HepG2 (cell line): ENCODE measurements at regions not wholly inside any gene's neighbourhood (a gene's known extent, or its start where the extent isn't known, plus 50 kb on each side); places are given as distances from the start of the nearest gene placed in this dataset.

ENCODE experiments used
- ATAC-seq: fragments of 200-7000 bp; cut with Tn5 transposase; 3 replicates; pipeline ENCODE4 v1.9.1; 2020; ENCODE audit warnings: mild to moderate bottlenecking, moderate library complexity
- BruUV-seq: library from RNA; stranded (reverse); fragments of 400-500 nt; replicated peaks from 2 replicates; lab custom pipeline; 2021; lab: Mats Ljungman, UMichigan
- CTCF ChIA-PET: fragments of 300-600 bp; formaldehyde crosslinking; extraction: SDS; loops from one replicate; lab custom pipeline; 2021; ENCODE audit warnings: low total read pairs, inconsistent platforms, low intra/inter-chr PET ratio; lab: Yijun Ruan, JAX
- POLR2A ChIA-PET: fragments of 350-600 bp; sonication (Branson Sonifier 250); formaldehyde crosslinking; loops from one replicate; lab custom pipeline; 2020; ENCODE audit warnings: antibody characterized with exemption, inconsistent platforms; lab: Yijun Ruan, JAX
- DNase-seq: peaks from one replicate; pipeline ENCODE4 v3.0.0-alpha.2; 2015; ENCODE audit warnings: low spot score
- FAIRE-seq: peaks from 3 replicates; lab custom pipeline; 2011; peaks lifted over from hg19 to GRCh38; lab: Jason Lieb, UNC
- H2AFZ ChIP-seq: one replicate; pipeline ENCODE4 v1.6.1; 2011; ENCODE audit warnings: low read length, inconsistent platforms
- H3K27ac ChIP-seq: fragments of 300-600 bp; 3 replicates; pipeline ENCODE4 v1.8.0; 2011; ENCODE audit warnings: mixed run types, mild to moderate bottlenecking, mixed read lengths, low read length, inconsistent platforms; ENCODE audit not compliant: insufficient read depth; ENCODE audit errors: extremely low read length
- H3K27me3 ChIP-seq, 2 experiments: fragments of 200-600 bp in 1 of 2; 2 replicates in 1 of 2; 3 replicates in 1 of 2; pipeline versions ENCODE4 v1.6.0 to v1.8.0; 2011; ENCODE audit warnings: low read length in 2 of 2, mild to moderate bottlenecking in 2 of 2, moderate library complexity in 2 of 2, inconsistent platforms in 1 of 2; ENCODE audit not compliant: insufficient read depth in 2 of 2, control insufficient read depth in 1 of 2
- H3K36me3 ChIP-seq, 2 experiments: fragments of 200-600 bp in 1 of 2; replicated peaks in 1 of 2; 2 replicates in 1 of 2; 3 replicates in 1 of 2; pipeline versions ENCODE4 v1.5.1 to v1.8.0; 2011; ENCODE audit warnings: low read length in 2 of 2, inconsistent platforms in 1 of 2; ENCODE audit not compliant: insufficient read depth in 2 of 2, control insufficient read depth in 1 of 2
- H3K4me1 ChIP-seq: 2 replicates; pipeline ENCODE4 v1.5.1; 2012; ENCODE audit warnings: low read length, inconsistent platforms; ENCODE audit not compliant: insufficient read depth
- H3K4me2 ChIP-seq: 2 replicates; pipeline ENCODE4 v1.6.0; 2011; ENCODE audit warnings: low read depth, low read length, inconsistent platforms
- H3K4me3 ChIP-seq, 3 experiments: fragments of 200-600 bp in 1 of 3; sonication (generic), shearing (Covaris generic) in 1 of 3; replicated peaks in 1 of 3; 2 replicates each; pipeline ENCODE4 v1.5.1; 2011 to 2016; ENCODE audit warnings: low read length in 3 of 3, inconsistent platforms in 2 of 3, low read depth in 2 of 3, mild to moderate bottlenecking in 2 of 3, control low read depth in 1 of 3, mixed read lengths in 1 of 3; ENCODE audit not compliant: insufficient read depth in 1 of 3
- H3K79me2 ChIP-seq: one replicate; pipeline ENCODE4 v1.6.1; 2011; ENCODE audit warnings: low read length, inconsistent platforms; ENCODE audit not compliant: insufficient read depth
- H3K9ac ChIP-seq: 2 replicates; pipeline ENCODE4 v1.6.0; 2011; ENCODE audit warnings: mild to moderate bottlenecking, low read depth, low read length, inconsistent platforms; ENCODE audit not compliant: insufficient read depth
- H3K9me3 ChIP-seq: 2 replicates; pipeline ENCODE4 v1.5.1; 2012; ENCODE audit warnings: mild to moderate bottlenecking, low read length
- H4K20me1 ChIP-seq: 2 replicates; pipeline ENCODE4 v1.6.0; 2011; ENCODE audit warnings: inconsistent platforms, mild to moderate bottlenecking, low read length, moderate library complexity; ENCODE audit not compliant: insufficient read depth
- ETV6 ChIP-seq: sonication (generic); formaldehyde crosslinking; conservative IDR thresholded peaks from 2 replicates; pipeline ENCODE4 v1.4.0; 2020; ENCODE audit warnings: missing genetic modification reagents
- MBD4 ChIP-seq: IDR thresholded peaks from 2 replicates; pipeline ENCODE4 v1.6.1; 2012; ENCODE audit warnings: low read length, inconsistent platforms, borderline replicate concordance
- POLR2AphosphoS5 ChIP-seq: IDR thresholded peaks from 2 replicates; pipeline ENCODE4 v1.6.1; 2012; ENCODE audit warnings: low read depth, low read length
- SOX5 ChIP-seq: IDR thresholded peaks from 2 replicates; pipeline ENCODE4 v1.6.1; 2016; ENCODE audit warnings: borderline replicate concordance
- SRF ChIP-seq: IDR thresholded peaks from 2 replicates; pipeline ENCODE4 v1.6.1; 2011; ENCODE audit warnings: mild to moderate bottlenecking, low read depth, low read length, moderate library complexity
- TCF7L2 ChIP-seq: IDR thresholded peaks from 2 replicates; pipeline ENCODE4 v1.6.1; 2011; ENCODE audit warnings: mild to moderate bottlenecking, low read depth, low read length, moderate library complexity
- TRIM24 ChIP-seq: sonication (generic); formaldehyde crosslinking; IDR thresholded peaks from 2 replicates; pipeline ENCODE4 v1.8.0; 2022; ENCODE audit warnings: mild to moderate bottlenecking, missing genetic modification reagents
- YY1 ChIP-seq: IDR thresholded peaks from 2 replicates; pipeline ENCODE4 v1.6.1; 2011; ENCODE audit warnings: low read length, low read depth, moderate library complexity, mild to moderate bottlenecking; ENCODE audit not compliant: insufficient read depth, insufficient replicate concordance
- ZNF234 ChIP-seq: sonication (generic); formaldehyde crosslinking; conservative IDR thresholded peaks from 2 replicates; pipeline ENCODE4 v1.5.1; 2020; ENCODE audit warnings: mild to moderate bottlenecking, missing genetic modification reagents
- ZNF3 ChIP-seq: IDR thresholded peaks from 2 replicates; pipeline ENCODE4 v1.7.0; 2017; ENCODE audit warnings: inconsistent platforms
- WGBS: methylation state at CpG from one replicate; pipeline ENCODE4 v1.1.6; 2017; ENCODE audit warnings: low lambda C conversion rate; 5-methylcytosine and 5-hydroxymethylcytosine counted together
- in situ Hi-C: cut with HindIII; loops from 2 replicates; pipeline ENCODE4 v1.10.0; 2017; ENCODE audit warnings: low pct_unique_long_range_greater_than_20kb; ENCODE audit not compliant: extremely low pct_ligation_motif_present
- intact Hi-C: fragments of 100-400 bp; cut with micrococcal nuclease; formaldehyde crosslinking; loops from one replicate; pipeline ENCODE4 v1.10.0; 2022; ENCODE audit not compliant: unreplicated experiment
- TF ChIP-seq, protein P1 (sequence below): sonication (generic); formaldehyde crosslinking; IDR thresholded peaks from 2 replicates; pipeline ENCODE4 v1.5.0; 2020; ENCODE audit warnings: mild to moderate bottlenecking, low read depth, missing genetic modification reagents, borderline replicate concordance
- TF ChIP-seq, protein P2 (sequence below): sonication (generic); formaldehyde crosslinking; IDR thresholded peaks from 2 replicates; pipeline ENCODE4 v1.4.0; 2020; ENCODE audit warnings: missing genetic modification reagents
- TF ChIP-seq, protein P3 (sequence below): sonication (generic); formaldehyde crosslinking; IDR thresholded peaks from 2 replicates; pipeline ENCODE4 v1.5.0; 2020; ENCODE audit warnings: missing genetic modification reagents
- TF ChIP-seq, protein P4 (sequence below): sonication (generic); formaldehyde crosslinking; conservative IDR thresholded peaks from 2 replicates; pipeline ENCODE4 v1.8.1; 2023; ENCODE audit warnings: missing genetic modification reagents

DNA sequence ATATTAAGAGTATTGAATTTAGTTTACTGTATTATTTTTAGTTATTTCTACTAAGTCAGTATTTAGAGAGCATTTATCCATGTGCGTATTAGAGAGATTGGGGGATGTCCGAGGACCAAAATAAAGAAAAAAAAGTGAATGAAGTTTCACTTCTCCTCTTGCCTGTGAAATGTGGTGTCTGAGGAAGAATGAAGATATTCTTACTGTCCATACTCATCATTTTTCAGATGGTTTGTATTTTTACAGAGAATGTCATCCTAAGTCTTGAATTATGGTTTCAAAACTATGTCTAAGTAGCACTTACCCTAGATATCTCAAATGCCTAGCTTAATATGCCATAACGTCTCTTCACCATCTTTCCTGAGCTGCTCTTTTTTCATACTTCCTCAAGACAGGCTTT lies 854.3 kb downstream of the C4orf33 start:
- CTCF ChIA-PET = no interaction called here
- H3K4me3 ChIP-seq = no peak overlapping the region
- WGBS = 52% methylated on average over 3 of the region's 3 CpGs
- no peak for TF ChIP-seq ZNF3 (CRISPR knock-in tag)
- TF ChIP-seq, protein P1, sequence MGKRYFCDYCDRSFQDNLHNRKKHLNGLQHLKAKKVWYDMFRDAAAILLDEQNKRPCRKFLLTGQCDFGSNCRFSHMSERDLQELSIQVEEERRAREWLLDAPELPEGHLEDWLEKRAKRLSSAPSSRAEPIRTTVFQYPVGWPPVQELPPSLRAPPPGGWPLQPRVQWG (CRISPR knock-in tag) = no peak
- no peak overlapping the region for H3K4me2 ChIP-seq
- ATAC-seq (no peak), DNase-seq (no peak), FAIRE-seq (no peak)
- H3K79me2 ChIP-seq = no peaks in the 10 kb centered on the region
- no peaks in the 10 kb centered on the region for H4K20me1 ChIP-seq
- H2AFZ ChIP-seq = no peak overlapping the region
- no peaks in the 10 kb centered on the region for H3K4me1 ChIP-seq
- H3K36me3 ChIP-seq = no peaks in the 10 kb centered on the region
- intact Hi-C loops (no loop called here), in situ Hi-C loops (no loop called here)
- no peaks in the 10 kb centered on the region for H3K27me3 ChIP-seq
- no peak overlapping the region for H3K9ac ChIP-seq
- no TSS peak for BruUV-seq
- POLR2A ChIA-PET = no interaction called here
- no peaks in the 10 kb centered on the region for H3K9me3 ChIP-seq
- H3K27ac ChIP-seq = no peak overlapping the region

DNA sequence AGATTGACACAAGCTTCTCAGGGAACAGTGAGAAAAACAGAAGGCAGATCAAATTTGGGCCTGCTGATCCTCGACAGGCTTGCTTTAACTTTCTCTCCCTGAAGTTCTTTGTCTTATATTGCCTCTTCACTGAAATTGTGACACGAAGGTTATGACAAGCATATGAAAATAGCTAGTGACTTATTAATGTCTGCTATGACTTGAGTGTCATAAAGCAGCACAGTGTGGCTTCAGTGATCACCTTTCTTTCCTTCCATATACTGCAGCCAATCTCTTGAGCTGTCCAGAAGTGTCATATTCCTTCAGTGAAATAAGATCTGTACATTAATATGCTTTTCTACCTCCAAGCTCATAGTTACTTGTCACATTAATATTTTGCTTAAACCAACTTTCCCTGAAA lies 870.2 kb downstream of the C4orf33 start:
- DNase-seq (no peak), ATAC-seq (no peak), FAIRE-seq (no peak)
- CTCF ChIA-PET = no interaction called here
- Histone ChIP-seq H3K27me3 (no peaks in the 10 kb centered on the region), H3K4me1 (no peaks in the 10 kb centered on the region), H3K9ac (no peak overlapping the region), H3K79me2 (no peaks in the 10 kb centered on the region), H4K20me1 (no peaks in the 10 kb centered on the region), H3K9me3 (no peaks in the 10 kb centered on the region), H2AFZ (peak overlapping the region; percentile 5), H3K36me3 (no peaks in the 10 kb centered on the region), H3K27ac (no peak overlapping the region), H3K4me2 (no peak overlapping the region), H3K4me3 (no peak overlapping the region)
- WGBS = 0% methylated on average over 2 of the region's 2 CpGs
- in situ Hi-C loops (no loop called here), intact Hi-C loops (no loop called here)
- POLR2A ChIA-PET = no interaction called here
- no peak for TF ChIP-seq TCF7L2
- TF ChIP-seq, protein P2, sequence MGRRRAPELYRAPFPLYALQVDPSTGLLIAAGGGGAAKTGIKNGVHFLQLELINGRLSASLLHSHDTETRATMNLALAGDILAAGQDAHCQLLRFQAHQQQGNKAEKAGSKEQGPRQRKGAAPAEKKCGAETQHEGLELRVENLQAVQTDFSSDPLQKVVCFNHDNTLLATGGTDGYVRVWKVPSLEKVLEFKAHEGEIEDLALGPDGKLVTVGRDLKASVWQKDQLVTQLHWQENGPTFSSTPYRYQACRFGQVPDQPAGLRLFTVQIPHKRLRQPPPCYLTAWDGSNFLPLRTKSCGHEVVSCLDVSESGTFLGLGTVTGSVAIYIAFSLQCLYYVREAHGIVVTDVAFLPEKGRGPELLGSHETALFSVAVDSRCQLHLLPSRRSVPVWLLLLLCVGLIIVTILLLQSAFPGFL (CRISPR knock-in tag) = no peak
- no peak for TF ChIP-seq MBD4
- TF ChIP-seq ZNF234 = no peak
- TF ChIP-seq SOX5 (CRISPR knock-in tag) = no peak
- no peak for TF ChIP-seq YY1
- TF ChIP-seq SRF = no peak
- TF ChIP-seq, protein P3, sequence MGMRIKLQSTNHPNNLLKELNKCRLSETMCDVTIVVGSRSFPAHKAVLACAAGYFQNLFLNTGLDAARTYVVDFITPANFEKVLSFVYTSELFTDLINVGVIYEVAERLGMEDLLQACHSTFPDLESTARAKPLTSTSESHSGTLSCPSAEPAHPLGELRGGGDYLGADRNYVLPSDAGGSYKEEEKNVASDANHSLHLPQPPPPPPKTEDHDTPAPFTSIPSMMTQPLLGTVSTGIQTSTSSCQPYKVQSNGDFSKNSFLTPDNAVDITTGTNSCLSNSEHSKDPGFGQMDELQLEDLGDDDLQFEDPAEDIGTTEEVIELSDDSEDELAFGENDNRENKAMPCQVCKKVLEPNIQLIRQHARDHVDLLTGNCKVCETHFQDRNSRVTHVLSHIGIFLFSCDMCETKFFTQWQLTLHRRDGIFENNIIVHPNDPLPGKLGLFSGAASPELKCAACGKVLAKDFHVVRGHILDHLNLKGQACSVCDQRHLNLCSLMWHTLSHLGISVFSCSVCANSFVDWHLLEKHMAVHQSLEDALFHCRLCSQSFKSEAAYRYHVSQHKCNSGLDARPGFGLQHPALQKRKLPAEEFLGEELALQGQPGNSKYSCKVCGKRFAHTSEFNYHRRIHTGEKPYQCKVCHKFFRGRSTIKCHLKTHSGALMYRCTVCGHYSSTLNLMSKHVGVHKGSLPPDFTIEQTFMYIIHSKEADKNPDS (CRISPR knock-in tag) = no peak
- no peak for TF ChIP-seq ETV6 (CRISPR knock-in tag)
- TF ChIP-seq TRIM24 (CRISPR knock-in tag) = no peak
- no peak for TF ChIP-seq POLR2AphosphoS5
- TF ChIP-seq, protein P4, sequence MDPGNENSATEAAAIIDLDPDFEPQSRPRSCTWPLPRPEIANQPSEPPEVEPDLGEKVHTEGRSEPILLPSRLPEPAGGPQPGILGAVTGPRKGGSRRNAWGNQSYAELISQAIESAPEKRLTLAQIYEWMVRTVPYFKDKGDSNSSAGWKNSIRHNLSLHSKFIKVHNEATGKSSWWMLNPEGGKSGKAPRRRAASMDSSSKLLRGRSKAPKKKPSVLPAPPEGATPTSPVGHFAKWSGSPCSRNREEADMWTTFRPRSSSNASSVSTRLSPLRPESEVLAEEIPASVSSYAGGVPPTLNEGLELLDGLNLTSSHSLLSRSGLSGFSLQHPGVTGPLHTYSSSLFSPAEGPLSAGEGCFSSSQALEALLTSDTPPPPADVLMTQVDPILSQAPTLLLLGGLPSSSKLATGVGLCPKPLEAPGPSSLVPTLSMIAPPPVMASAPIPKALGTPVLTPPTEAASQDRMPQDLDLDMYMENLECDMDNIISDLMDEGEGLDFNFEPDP (CRISPR knock-in tag) = no peak
- BruUV-seq = no TSS peak
